KMS-11 (cell line): ENCODE measurements at regions not wholly inside any gene's neighbourhood (a gene's known extent, or its start where the extent isn't known, plus 50 kb on each side); places are given as distances from the start of the nearest gene placed in this dataset.

ENCODE experiments used
- H2AFZ ChIP-seq: fragments of 200-600 bp; sonication (generic); 2 replicates; pipeline ENCODE4 v1.6.1; 2016; ENCODE audit warnings: antibody characterized with exemption, mixed run types, low read depth
- H3K27ac ChIP-seq: fragments of 200-600 bp; sonication (generic); 2 replicates; pipeline ENCODE4 v1.6.1; 2016; ENCODE audit warnings: mild to moderate bottlenecking, mixed run types
- H3K27me3 ChIP-seq: fragments of 200-600 bp; sonication (generic); 2 replicates; pipeline ENCODE4 v1.6.1; 2017; ENCODE audit warnings: mild to moderate bottlenecking, low read depth, mixed run types, moderate library complexity; ENCODE audit not compliant: insufficient read depth
- H3K36me3 ChIP-seq: fragments of 200-600 bp; sonication (generic); 2 replicates; pipeline ENCODE4 v1.6.1; 2017; ENCODE audit warnings: mild to moderate bottlenecking, mixed run types; ENCODE audit not compliant: insufficient read depth
- H3K4me1 ChIP-seq: fragments of 200-600 bp; sonication (generic); 2 replicates; pipeline ENCODE4 v1.6.1; 2016; ENCODE audit warnings: mild to moderate bottlenecking, low read depth, mixed run types; ENCODE audit not compliant: poor library complexity, severe bottlenecking
- H3K4me2 ChIP-seq: fragments of 200-600 bp; sonication (generic); 2 replicates; pipeline ENCODE4 v1.7.0; 2016; ENCODE audit warnings: mild to moderate bottlenecking, mixed run types
- H3K4me3 ChIP-seq: fragments of 200-600 bp; sonication (generic); IDR thresholded peaks from 2 replicates; pipeline ENCODE4 v1.6.1; 2017; ENCODE audit warnings: low read depth, low read length, mixed read lengths; ENCODE audit not compliant: insufficient read depth
- H3K79me2 ChIP-seq: fragments of 200-600 bp; sonication (generic); 2 replicates; pipeline ENCODE4 v1.6.1; 2016; ENCODE audit warnings: low read depth, mixed run types; ENCODE audit not compliant: insufficient read depth
- H3K9ac ChIP-seq: fragments of 200-600 bp; sonication (generic); 2 replicates; pipeline ENCODE4 v1.6.1; 2016; ENCODE audit warnings: mild to moderate bottlenecking, mixed run types
- H4K20me1 ChIP-seq: fragments of 200-600 bp; sonication (generic); 2 replicates; pipeline ENCODE4 v1.6.1; 2016; ENCODE audit warnings: mild to moderate bottlenecking, mixed run types; ENCODE audit not compliant: insufficient read depth
- TF ChIP-seq, protein P1 (sequence below): fragments of 200-600 bp; sonication (generic); conservative IDR thresholded peaks from 2 replicates; pipeline ENCODE4 v1.6.1; 2017; ENCODE audit warnings: low read depth, mild to moderate bottlenecking, antibody characterized with exemption, low read length, moderate library complexity, mixed read lengths

DNA sequence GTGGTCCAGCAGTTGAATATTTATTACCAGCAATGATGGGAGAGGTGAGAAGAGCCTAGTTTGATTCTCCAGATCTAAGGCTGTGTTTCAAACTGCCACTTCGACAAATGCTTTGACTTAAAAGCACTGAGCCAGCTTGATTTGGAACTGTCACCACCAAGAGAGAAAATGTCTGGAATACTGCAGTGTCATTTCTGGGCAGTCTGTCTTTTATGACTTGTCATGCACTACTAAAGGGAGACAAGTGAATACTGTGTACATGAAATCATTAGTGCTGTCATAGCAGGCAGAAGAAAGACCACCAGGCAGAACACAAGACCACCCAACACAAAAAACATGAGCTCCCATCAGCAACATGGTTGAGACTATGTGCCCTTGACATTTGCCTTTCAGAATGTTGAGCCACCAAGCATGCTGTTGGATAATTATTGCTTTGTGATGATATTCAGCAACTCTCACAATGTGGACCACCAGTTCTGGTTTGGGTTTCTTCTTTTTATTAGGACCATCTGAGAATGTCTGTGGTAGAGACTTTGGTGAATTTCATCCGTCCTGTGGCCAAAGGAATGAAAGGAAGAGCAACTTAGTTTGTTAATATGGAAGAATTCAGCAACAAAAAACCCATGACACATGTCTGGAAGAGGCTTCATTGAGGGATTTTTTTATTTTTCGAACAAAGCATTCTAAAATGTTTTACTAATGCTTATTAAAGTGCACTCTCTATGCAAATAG lies 125.8 kb downstream of the NTMT2 start:
- Histone ChIP-seq H2AFZ (no peak overlapping the region), H3K4me3 (no peak overlapping the region), H3K27ac (no peak overlapping the region), H3K4me2 (no peak overlapping the region), H4K20me1 (no peaks in the 10 kb centered on the region), H3K79me2 (no peaks in the 10 kb centered on the region), H3K36me3 (no peaks in the 10 kb centered on the region), H3K4me1 (no peaks in the 10 kb centered on the region), H3K9ac (no peak overlapping the region), H3K27me3 (no peaks in the 10 kb centered on the region)
- TF ChIP-seq, protein P1, sequence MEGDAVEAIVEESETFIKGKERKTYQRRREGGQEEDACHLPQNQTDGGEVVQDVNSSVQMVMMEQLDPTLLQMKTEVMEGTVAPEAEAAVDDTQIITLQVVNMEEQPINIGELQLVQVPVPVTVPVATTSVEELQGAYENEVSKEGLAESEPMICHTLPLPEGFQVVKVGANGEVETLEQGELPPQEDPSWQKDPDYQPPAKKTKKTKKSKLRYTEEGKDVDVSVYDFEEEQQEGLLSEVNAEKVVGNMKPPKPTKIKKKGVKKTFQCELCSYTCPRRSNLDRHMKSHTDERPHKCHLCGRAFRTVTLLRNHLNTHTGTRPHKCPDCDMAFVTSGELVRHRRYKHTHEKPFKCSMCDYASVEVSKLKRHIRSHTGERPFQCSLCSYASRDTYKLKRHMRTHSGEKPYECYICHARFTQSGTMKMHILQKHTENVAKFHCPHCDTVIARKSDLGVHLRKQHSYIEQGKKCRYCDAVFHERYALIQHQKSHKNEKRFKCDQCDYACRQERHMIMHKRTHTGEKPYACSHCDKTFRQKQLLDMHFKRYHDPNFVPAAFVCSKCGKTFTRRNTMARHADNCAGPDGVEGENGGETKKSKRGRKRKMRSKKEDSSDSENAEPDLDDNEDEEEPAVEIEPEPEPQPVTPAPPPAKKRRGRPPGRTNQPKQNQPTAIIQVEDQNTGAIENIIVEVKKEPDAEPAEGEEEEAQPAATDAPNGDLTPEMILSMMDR, result no peak

DNA sequence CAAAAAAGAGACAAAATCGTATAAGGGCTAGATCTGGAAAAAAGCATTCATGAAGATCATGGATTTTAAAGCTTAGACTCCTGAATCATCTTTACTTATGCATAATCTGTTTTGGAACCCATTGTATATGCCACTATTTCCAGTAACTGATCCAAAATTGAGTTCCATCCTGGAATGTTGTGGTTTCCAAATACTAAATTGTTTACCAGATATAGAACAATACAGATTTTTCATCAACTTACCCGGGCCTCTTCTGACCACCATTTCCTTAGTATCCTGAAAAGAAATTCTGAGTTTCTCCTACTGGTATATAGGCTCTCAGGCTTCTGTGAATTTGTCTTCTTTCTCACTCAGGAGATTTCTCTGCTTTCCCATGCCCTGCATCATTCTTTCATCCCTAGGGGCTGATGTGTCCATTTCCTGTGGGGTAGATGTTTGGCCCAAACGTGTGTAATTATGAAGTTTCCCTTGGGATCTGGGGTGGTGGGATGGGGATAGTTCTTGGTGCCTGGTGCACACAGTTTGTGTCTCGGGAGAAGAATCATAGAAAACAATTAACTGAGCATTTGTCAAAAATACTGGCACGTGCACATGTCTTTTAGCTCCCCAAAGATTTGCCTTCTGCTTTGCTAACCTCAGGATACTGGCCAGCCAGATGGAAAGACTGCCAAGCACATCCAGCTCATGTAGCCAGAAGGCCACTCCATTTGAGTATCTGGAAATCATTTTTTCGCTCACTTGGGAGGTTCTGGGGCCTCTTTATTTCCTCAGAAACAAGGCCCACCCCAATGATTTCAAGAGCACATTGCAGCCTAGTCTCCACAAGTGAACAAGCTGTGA lies 127.8 kb downstream of the NTMT2 start:
- H2AFZ ChIP-seq, result no peak overlapping the region
- H4K20me1 ChIP-seq, result no peaks in the 10 kb centered on the region
- no peaks in the 10 kb centered on the region for H3K4me1 ChIP-seq
- H3K79me2 ChIP-seq, result no peaks in the 10 kb centered on the region
- H3K4me3 ChIP-seq, result no peak overlapping the region
- TF ChIP-seq, protein P1, result no peak
- H3K36me3 ChIP-seq, result no peaks in the 10 kb centered on the region
- no peak overlapping the region for H3K27ac ChIP-seq
- no peaks in the 10 kb centered on the region for H3K27me3 ChIP-seq
- no peak overlapping the region for H3K9ac ChIP-seq
- H3K4me2 ChIP-seq, result no peak overlapping the region

DNA sequence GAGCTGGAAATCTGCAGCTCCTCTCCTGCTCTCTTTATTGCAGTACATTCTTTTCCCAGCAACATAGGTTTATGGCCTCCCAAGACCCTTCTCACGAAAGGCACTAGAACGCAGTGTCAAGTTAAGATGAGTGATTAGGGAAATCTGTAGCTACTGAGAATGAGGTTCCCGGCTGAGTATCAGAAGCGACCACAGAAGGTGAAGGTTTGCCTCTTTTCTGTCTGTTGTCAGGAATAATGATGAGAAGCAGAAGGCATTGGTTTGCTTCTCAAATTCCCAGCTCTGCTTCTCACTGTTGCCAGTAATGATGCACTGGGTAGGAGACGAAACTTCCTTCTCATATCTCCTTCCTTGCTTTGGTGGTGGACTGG lies 128.4 kb downstream of the NTMT2 start:
- H4K20me1 ChIP-seq, result no peaks in the 10 kb centered on the region
- H3K9ac ChIP-seq, result no peak overlapping the region
- H3K79me2 ChIP-seq, result no peaks in the 10 kb centered on the region
- H3K27ac ChIP-seq, result no peak overlapping the region
- H3K27me3 ChIP-seq, result no peaks in the 10 kb centered on the region
- no peaks in the 10 kb centered on the region for H3K4me1 ChIP-seq
- H2AFZ ChIP-seq, result no peak overlapping the region
- no peak overlapping the region for H3K4me3 ChIP-seq
- TF ChIP-seq, protein P1, result no peak
- no peak overlapping the region for H3K4me2 ChIP-seq
- no peaks in the 10 kb centered on the region for H3K36me3 ChIP-seq

DNA sequence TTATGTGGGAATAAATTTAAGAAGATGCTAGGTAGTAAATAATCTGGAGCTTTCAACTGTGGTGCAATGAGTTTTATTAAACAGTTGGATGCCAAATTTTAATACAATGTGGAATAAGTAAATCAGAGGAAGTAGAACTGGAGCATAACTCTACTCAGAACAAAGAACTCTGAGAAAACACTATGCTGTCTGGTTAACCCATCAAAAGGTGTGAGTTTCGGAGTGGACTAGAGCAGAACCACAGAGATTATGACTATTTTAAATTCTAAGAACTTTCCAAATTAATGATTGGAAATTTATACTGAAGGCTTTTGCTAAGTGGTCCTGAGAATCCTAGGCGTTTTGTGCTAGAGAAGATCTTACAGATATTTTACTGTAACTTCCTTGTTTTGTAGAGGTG lies 132.2 kb downstream of the NTMT2 start:
- Histone ChIP-seq H3K27ac (no peak overlapping the region), H4K20me1 (no peaks in the 10 kb centered on the region), H3K27me3 (no peaks in the 10 kb centered on the region), H3K79me2 (no peaks in the 10 kb centered on the region), H3K36me3 (no peaks in the 10 kb centered on the region), H3K4me2 (no peak overlapping the region), H3K4me1 (no peaks in the 10 kb centered on the region), H2AFZ (no peak overlapping the region), H3K4me3 (no peak overlapping the region), H3K9ac (no peak overlapping the region)
- TF ChIP-seq, protein P1, result no peak
